ENCODE measurements at regions not wholly inside any gene's neighbourhood (a gene's known extent, or its start where the extent isn't known, plus 50 kb on each side); places are given as distances from the start of the nearest gene placed in this dataset.
"Not testable (repeated sequence)": the region's sequence is repeated elsewhere in the genome, so short reads cannot be mapped to it uniquely, and the experiment has no call there.

- DNase-seq: no peak
Measured at GRCh38 chr6:164690702-164691500, 618.5 kb downstream of the C6orf118 start.

- no peak for DNase-seq
Measured at GRCh38 chr6:164690241-164690640, 619.2 kb downstream of the C6orf118 start.

- DNase-seq: no peak
Measured at GRCh38 chr6:164665328-164665727, 644.1 kb downstream of the C6orf118 start.

GRCh38 chr6:164663634-164664033 is 645.8 kb downstream of the C6orf118 start:
- no peak for DNase-seq

GRCh38 chr6:164661716-164662115 is 647.7 kb downstream of the C6orf118 start:
- DNase-seq: no peak

- DNase-seq: no peak
Measured at GRCh38 chr6:164660781-164661180, 648.6 kb downstream of the C6orf118 start.

GRCh38 chr6:164640956-164641355 is 668.4 kb downstream of the C6orf118 start:
- no peak for DNase-seq

- no peak for DNase-seq
Measured at GRCh38 chr6:164628302-164628931, 681.0 kb downstream of the C6orf118 start.

- no peak for DNase-seq
Measured at GRCh38 chr6:164616917-164617524, 692.4 kb downstream of the C6orf118 start.

- DNase-seq: no peak
Measured at GRCh38 chr6:164612751-164613150, 696.7 kb downstream of the C6orf118 start.

GRCh38 chr6:164610859-164611258 is 698.5 kb downstream of the C6orf118 start:
- DNase-seq: not testable (repeated sequence)

GRCh38 chr6:164602415-164602814 is 707.0 kb downstream of the C6orf118 start:
- not testable (repeated sequence) for DNase-seq

- no peak for DNase-seq
Measured at GRCh38 chr6:164581563-164581962, 727.8 kb downstream of the C6orf118 start.

GRCh38 chr6:164579035-164579434 is 730.4 kb downstream of the C6orf118 start:
- no peak for DNase-seq

GRCh38 chr6:164578616-164579015 is 730.8 kb downstream of the C6orf118 start:
- DNase-seq: no peak

GRCh38 chr6:164570801-164571200 is 738.6 kb downstream of the C6orf118 start:
- no peak for DNase-seq

GRCh38 chr6:164569509-164569908 is 739.9 kb downstream of the C6orf118 start:
- DNase-seq: no peak

GRCh38 chr6:164563924-164564323 is 745.5 kb downstream of the C6orf118 start:
- DNase-seq: no peak

GRCh38 chr6:164561656-164562055 is 747.7 kb downstream of the C6orf118 start:
- no peak for DNase-seq

- no peak for DNase-seq
Measured at GRCh38 chr6:164554700-164555476, 754.5 kb downstream of the C6orf118 start.

- DNase-seq: no peak
Measured at GRCh38 chr6:164554226-164554625, 755.2 kb downstream of the C6orf118 start.

- DNase-seq: no peak
Measured at GRCh38 chr6:164551706-164552105, 757.7 kb downstream of the C6orf118 start.

GRCh38 chr6:164547076-164547475 is 762.3 kb downstream of the C6orf118 start:
- DNase-seq: no peak
